Kasumi-1 (cell line): ENCODE measurements at regions not wholly inside any gene's neighbourhood (a gene's known extent, or its start where the extent isn't known, plus 50 kb on each side); places are given as distances from the start of the nearest gene placed in this dataset.

Experiments used
- DNase-seq, 2 experiments: peaks; one replicate each; lab custom pipeline; 2025; lab: John Stamatoyannopoulos, UW

- no peak for DNase-seq
Observed at GRCh38 chr13:54165581-54166215, 1137.1 kb downstream of the OLFM4 start.

GRCh38 chr13:54173996-54174395 is 1145.4 kb downstream of the OLFM4 start:
- no peak for DNase-seq

- DNase-seq = no peak
Observed at GRCh38 chr13:54175466-54175865, 1146.9 kb downstream of the OLFM4 start.

GRCh38 chr13:54177466-54177865 is 1148.9 kb downstream of the OLFM4 start:
- no peak for DNase-seq

GRCh38 chr13:54183166-54183565 is 1154.6 kb downstream of the OLFM4 start:
- no peak for DNase-seq

GRCh38 chr13:54183728-54184127 is 1155.1 kb downstream of the OLFM4 start:
- no peak for DNase-seq

- DNase-seq = no peak
Observed at GRCh38 chr13:54184576-54184975, 1156.0 kb downstream of the OLFM4 start.

- DNase-seq = no peak
Observed at GRCh38 chr13:54185101-54185500, 1156.5 kb downstream of the OLFM4 start.

- peak; percentile 6 to 14 for DNase-seq
Observed at GRCh38 chr13:54185785-54186184, 1157.2 kb downstream of the OLFM4 start.

GRCh38 chr13:54187461-54187860 is 1158.8 kb downstream of the OLFM4 start:
- no peak for DNase-seq

- no peak for DNase-seq
Observed at GRCh38 chr13:54194233-54195024, 1165.8 kb downstream of the OLFM4 start.

- no peak for DNase-seq
Observed at GRCh38 chr13:54196684-54197083, 1168.1 kb downstream of the OLFM4 start.

- DNase-seq = no peak
Observed at GRCh38 chr13:54198911-54199310, 1170.3 kb downstream of the OLFM4 start.

- no peak for DNase-seq
Observed at GRCh38 chr13:54206626-54207025, 1178.0 kb downstream of the OLFM4 start.

- no peak for DNase-seq
Observed at GRCh38 chr13:54210397-54211049, 1181.9 kb downstream of the OLFM4 start.

- no peak for DNase-seq
Observed at GRCh38 chr13:54216221-54216620, 1187.6 kb downstream of the OLFM4 start.

GRCh38 chr13:54226876-54227275 is 1198.3 kb downstream of the OLFM4 start:
- DNase-seq = no peak

- DNase-seq = no peak
Observed at GRCh38 chr13:54232700-54233099, 1204.1 kb downstream of the OLFM4 start.

- no peak for DNase-seq
Observed at GRCh38 chr13:54234607-54235006, 1206.0 kb downstream of the OLFM4 start.

GRCh38 chr13:54241719-54242118 is 1213.1 kb downstream of the OLFM4 start:
- DNase-seq = no peak

- DNase-seq = no peak
Observed at GRCh38 chr13:54248306-54248705, 1219.7 kb downstream of the OLFM4 start.

GRCh38 chr13:54261856-54262255 is 1233.2 kb downstream of the OLFM4 start:
- DNase-seq = no peak

- no peak for DNase-seq
Observed at GRCh38 chr13:54263868-54264267, 1235.3 kb downstream of the OLFM4 start.
